ENCODE measurements at regions not wholly inside any gene's neighbourhood (a gene's known extent, or its start where the extent isn't known, plus 50 kb on each side); places are given as distances from the start of the nearest gene placed in this dataset.

GRCh38 chr1:38328278-38329035, 281.9 kb upstream of the POU3F1 start:
- TF ChIP-seq CTCF (IDR thresholded peaks at IDR 0.05; ENCODE audit: control insufficient read depth, extremely low read depth, insufficient read depth), result no peak
- no peak for DNase-seq (ENCODE audit: low read depth)

GRCh38 chr1:38327559-38327973, 281.0 kb upstream of the POU3F1 start:
- no peak for TF ChIP-seq CTCF (IDR thresholded peaks at IDR 0.05; ENCODE audit: control insufficient read depth, extremely low read depth, insufficient read depth)
- DNase-seq (ENCODE audit: low read depth), result no peak
- H3K4me3 ChIP-seq (ENCODE audit: low read depth, low read length), result no peak overlapping the region

More at GRCh38 chr1:38328278-38329035, 281.9 kb upstream of the POU3F1 start:
- H3K4me3 ChIP-seq (ENCODE audit: low read depth, low read length), result no peak overlapping the region

GRCh38 chr1:38326856-38327255, 280.3 kb upstream of the POU3F1 start:
- DNase-seq (ENCODE audit: low read depth), result no peak
- no peak overlapping the region for H3K4me3 ChIP-seq (ENCODE audit: low read depth, low read length)
- no peak for TF ChIP-seq CTCF (IDR thresholded peaks at IDR 0.05; ENCODE audit: control insufficient read depth, extremely low read depth, insufficient read depth)

- H3K4me3 ChIP-seq (ENCODE audit: low read depth, low read length), result no peak overlapping the region
- no peak for TF ChIP-seq CTCF (IDR thresholded peaks at IDR 0.05; ENCODE audit: control insufficient read depth, extremely low read depth, insufficient read depth)
- DNase-seq (ENCODE audit: low read depth), result no peak
Observed at GRCh38 chr1:38326135-38326534, 279.5 kb upstream of the POU3F1 start.

- TF ChIP-seq CTCF (IDR thresholded peaks at IDR 0.05; ENCODE audit: control insufficient read depth, extremely low read depth, insufficient read depth), result no peak
Observed at GRCh38 chr1:38312753-38313152, 266.2 kb upstream of the POU3F1 start.

GRCh38 chr1:38310079-38310478, 263.5 kb upstream of the POU3F1 start:
- no peak for TF ChIP-seq CTCF (IDR thresholded peaks at IDR 0.05; ENCODE audit: control insufficient read depth, extremely low read depth, insufficient read depth)
- DNase-seq (ENCODE audit: low read depth), result no peak
- no peak overlapping the region for H3K4me3 ChIP-seq (ENCODE audit: low read depth, low read length)

More at GRCh38 chr1:38312753-38313152, 266.2 kb upstream of the POU3F1 start:
- H3K4me3 ChIP-seq (ENCODE audit: low read depth, low read length), result no peak overlapping the region
- no peak for DNase-seq (ENCODE audit: low read depth)

GRCh38 chr1:38308780-38309179, 262.2 kb upstream of the POU3F1 start:
- DNase-seq (ENCODE audit: low read depth), result peak; percentile 27
- no peak overlapping the region for H3K4me3 ChIP-seq (ENCODE audit: low read depth, low read length)
- no peak for TF ChIP-seq CTCF (IDR thresholded peaks at IDR 0.05; ENCODE audit: control insufficient read depth, extremely low read depth, insufficient read depth)
